ENCODE measurements at regions not wholly inside any gene's neighbourhood (a gene's known extent, or its start where the extent isn't known, plus 50 kb on each side); places are given as distances from the start of the nearest gene placed in this dataset.
"Not testable (repeated sequence)": the region's sequence is repeated elsewhere in the genome, so short reads cannot be mapped to it uniquely, and the experiment has no call there.

GRCh38 chr21:9767592-9768375 is 753.6 kb upstream of the TPTE start:
- no peak for DNase-seq
- no peaks in the 10 kb centered on the region for H3K27me3 ChIP-seq
- 68 to 75% methylated on average over 44 of the region's 44 CpGs for WGBS, 2 donors

DNA sequence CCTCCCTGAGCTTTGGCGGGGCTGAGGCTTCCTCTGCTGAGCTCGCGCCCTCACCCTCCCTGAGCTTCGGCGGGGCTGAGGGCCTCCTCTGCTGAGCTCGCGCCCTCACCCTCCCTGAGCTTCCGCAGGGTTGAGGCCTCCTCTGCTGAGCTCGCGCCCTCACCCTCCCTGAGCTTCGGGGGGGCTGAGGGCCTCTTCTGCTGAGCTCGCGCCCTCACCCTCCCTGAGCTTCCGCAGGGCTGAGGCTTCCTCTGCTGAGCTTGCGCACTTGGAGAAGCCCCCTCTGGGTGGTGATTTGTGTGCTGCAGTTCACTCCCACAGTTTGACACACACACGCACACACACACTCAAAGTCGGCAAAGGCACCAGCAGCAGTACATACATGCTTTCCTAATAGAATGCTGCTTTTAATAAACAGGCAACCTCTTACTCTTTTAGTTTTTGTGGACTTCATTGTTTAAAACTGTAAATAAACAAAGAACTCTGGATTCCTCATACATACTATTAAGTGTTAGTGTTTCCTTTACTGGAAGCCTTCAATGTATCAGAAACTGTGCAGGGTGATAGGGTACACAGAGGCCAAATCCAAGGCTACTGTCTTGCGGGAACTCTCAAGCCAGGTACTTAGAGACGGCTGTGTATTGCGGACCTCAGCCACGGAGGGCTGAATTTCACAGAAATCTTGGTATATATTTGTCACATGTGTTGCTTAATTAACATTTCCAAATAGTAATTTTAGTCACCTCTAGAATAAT is 752.8 kb upstream of the TPTE start:
- H3K4me3 ChIP-seq (replicated peaks in 1 of 3); intact Hi-C loops (cut with DNase I); H3K4me1 ChIP-seq; H3K27me3 ChIP-seq; DNase-seq; H3K27ac ChIP-seq; H3K36me3 ChIP-seq; H3K9me3 ChIP-seq: not testable (repeated sequence)
- 81 to 85% methylated on average over 21 of the region's 21 CpGs for WGBS, 2 donors

More at GRCh38 chr21:9767592-9768375, 753.6 kb upstream of the TPTE start:
- no peak for TF ChIP-seq POLR2A (IDR thresholded peaks at IDR 0.05)
- TF ChIP-seq, protein P1, sequence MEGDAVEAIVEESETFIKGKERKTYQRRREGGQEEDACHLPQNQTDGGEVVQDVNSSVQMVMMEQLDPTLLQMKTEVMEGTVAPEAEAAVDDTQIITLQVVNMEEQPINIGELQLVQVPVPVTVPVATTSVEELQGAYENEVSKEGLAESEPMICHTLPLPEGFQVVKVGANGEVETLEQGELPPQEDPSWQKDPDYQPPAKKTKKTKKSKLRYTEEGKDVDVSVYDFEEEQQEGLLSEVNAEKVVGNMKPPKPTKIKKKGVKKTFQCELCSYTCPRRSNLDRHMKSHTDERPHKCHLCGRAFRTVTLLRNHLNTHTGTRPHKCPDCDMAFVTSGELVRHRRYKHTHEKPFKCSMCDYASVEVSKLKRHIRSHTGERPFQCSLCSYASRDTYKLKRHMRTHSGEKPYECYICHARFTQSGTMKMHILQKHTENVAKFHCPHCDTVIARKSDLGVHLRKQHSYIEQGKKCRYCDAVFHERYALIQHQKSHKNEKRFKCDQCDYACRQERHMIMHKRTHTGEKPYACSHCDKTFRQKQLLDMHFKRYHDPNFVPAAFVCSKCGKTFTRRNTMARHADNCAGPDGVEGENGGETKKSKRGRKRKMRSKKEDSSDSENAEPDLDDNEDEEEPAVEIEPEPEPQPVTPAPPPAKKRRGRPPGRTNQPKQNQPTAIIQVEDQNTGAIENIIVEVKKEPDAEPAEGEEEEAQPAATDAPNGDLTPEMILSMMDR (IDR thresholded peaks at IDR 0.05), result no peak
- H3K4me1 ChIP-seq, result no peaks in the 10 kb centered on the region
- no peaks in the 10 kb centered on the region for H3K36me3 ChIP-seq
- H3K27ac ChIP-seq, result no peak overlapping the region
- intact Hi-C loops (cut with DNase I), result no loop called here
- no peak overlapping the region for H3K4me3 ChIP-seq (replicated peaks in 1 of 3)
- H3K9me3 ChIP-seq, result no peaks in the 10 kb centered on the region

DNA sequence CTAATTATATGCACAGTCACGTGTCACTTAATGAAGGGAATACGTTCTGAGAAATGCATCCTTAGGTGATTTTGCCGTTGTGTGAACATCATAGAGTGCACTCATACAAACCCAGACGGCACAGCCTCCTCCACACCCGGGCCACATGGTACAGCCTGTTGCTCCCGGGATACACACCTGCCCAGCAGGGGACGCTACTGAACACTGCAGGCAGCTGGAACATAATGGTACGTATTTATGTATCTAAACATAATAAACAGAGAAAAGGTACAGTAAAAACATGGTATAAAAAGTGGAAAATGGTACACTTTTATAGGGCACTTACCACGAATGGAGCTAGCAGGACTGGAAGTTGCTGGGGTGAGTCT is 752.3 kb upstream of the TPTE start:
- H3K4me1 ChIP-seq; H3K27ac ChIP-seq; H3K4me3 ChIP-seq (replicated peaks in 1 of 3); H3K36me3 ChIP-seq; H3K9me3 ChIP-seq; DNase-seq; H3K27me3 ChIP-seq; intact Hi-C loops (cut with DNase I): not testable (repeated sequence)
- WGBS, 2 donors, result 75 to 76% methylated on average over 9 of the region's 9 CpGs

DNA sequence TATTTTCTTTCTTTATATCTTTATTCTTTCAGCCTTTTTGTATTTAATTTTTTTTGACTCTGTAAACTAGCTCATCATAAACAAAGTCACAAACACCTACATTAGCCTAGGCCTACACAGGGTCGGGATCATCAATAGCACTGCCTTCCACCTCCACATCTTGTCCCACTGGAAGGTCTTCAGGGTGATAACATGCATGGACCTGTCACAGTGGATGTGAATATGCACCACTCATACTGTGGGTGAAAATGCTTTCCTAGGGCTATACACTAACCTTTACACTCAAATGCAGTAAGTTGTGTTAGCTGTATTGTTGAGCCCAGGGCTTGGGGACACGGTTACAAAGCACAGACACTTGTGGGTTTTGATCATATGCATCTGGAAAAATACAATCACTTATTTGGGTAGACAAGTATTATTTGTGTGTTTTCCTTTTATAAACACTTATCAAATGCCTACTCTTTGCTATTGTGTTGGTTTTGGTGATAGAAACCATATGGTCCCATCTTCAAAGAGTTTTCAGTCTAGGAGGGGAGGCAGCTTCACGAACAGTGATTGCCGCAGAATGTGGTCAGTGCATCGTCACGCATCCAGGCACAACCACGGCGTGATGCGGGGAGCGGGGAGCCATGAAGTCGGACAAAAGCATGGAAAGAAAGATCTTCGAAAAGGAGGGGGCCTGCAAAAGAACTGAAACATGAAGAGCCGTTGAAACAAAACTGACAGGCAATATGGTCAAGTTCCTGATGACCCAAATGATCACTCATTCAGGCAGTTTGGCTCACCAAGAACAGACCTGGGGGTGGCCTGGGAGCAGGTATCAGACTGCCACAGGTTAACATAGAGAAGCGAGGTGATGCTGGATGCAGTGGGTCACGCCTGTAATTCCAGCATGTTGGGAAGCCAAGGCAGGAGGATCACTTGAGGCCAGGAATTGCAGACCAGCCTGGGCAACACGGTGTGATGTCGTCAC is 751.4 kb upstream of the TPTE start:
- H3K27ac ChIP-seq; H3K4me1 ChIP-seq; H3K27me3 ChIP-seq; DNase-seq; H3K36me3 ChIP-seq; H3K9me3 ChIP-seq; intact Hi-C loops (cut with DNase I); H3K4me3 ChIP-seq (replicated peaks in 1 of 3): not testable (repeated sequence)
- 70 to 75% methylated on average over 17 of the region's 17 CpGs for WGBS, 2 donors

DNA sequence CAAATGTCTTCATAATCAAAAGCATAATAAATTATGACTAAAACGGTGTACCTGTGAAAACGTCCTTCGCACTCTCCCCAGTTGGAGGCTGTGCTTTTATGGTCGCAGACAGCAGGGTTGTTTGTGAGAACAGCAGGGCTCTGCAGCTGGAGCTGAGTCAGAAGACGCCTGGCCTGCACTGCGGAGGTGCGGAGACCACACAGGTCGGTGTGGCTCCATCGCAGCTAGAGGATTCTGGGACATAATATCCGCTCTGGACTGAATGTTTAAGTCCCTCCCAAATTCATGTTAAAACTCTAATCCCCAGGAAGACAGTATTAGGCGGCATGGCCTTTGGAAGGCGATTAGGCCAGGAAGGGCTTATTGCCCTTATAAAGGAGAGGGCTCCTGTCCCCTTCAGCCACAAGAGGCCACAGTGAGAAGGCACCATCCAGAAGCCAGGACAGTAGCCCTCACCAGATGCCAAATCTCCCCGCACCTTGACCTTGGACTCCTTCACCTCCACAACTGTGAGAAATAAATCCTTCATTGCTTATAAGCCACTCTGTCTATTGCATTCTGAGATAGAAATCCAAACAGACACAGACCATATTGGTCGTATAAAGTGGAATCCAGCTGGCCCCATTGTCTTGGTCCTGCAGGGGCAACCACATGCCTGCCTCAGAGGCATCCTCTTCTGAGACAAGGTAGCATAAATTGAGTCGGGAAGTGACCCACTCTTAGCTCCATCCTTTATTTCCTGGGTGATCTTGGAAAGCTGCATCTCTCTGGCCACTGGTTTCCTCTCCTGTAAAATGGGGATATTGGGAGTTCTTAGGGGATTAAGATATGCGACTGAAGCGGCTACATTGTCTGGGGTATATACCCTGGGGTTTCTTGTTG is 749.7 kb upstream of the TPTE start:
- H3K9me3 ChIP-seq; H3K27ac ChIP-seq; H3K4me3 ChIP-seq (replicated peaks in 1 of 3); DNase-seq; H3K36me3 ChIP-seq; H3K27me3 ChIP-seq; intact Hi-C loops (cut with DNase I); H3K4me1 ChIP-seq: not testable (repeated sequence)
- WGBS, 2 donors, result 59 to 63% methylated on average over 17 of the region's 17 CpGs

- Histone ChIP-seq H3K4me1 (no peaks in the 10 kb centered on the region), H3K27me3 (no peaks in the 10 kb centered on the region)
- WGBS, 2 donors, result 55 to 64% methylated on average over 6 of the region's 6 CpGs
These were observed 749.1 kb upstream of the TPTE start for GRCh38 chr21:9772348-9772672.

GRCh38 chr21:9772877-9773420 is 748.4 kb upstream of the TPTE start:
- H3K36me3 ChIP-seq; DNase-seq; H3K27ac ChIP-seq; H3K4me3 ChIP-seq (replicated peaks in 1 of 3); H3K27me3 ChIP-seq; intact Hi-C loops (cut with DNase I); H3K9me3 ChIP-seq; H3K4me1 ChIP-seq: not testable (repeated sequence)
- WGBS, 2 donors, result 61 to 73% methylated on average over 8 of the region's 8 CpGs

More at GRCh38 chr21:9772348-9772672, 749.1 kb upstream of the TPTE start:
- Histone ChIP-seq H3K36me3 (no peaks in the 10 kb centered on the region), H3K27ac (no peak overlapping the region), H3K4me3 (replicated peaks in 1 of 3) (no peak overlapping the region), H3K9me3 (no peaks in the 10 kb centered on the region)
- no peak for DNase-seq
- no peak for TF ChIP-seq POLR2A (IDR thresholded peaks at IDR 0.05)
- TF ChIP-seq, protein P1 (IDR thresholded peaks at IDR 0.05), result no peak
- intact Hi-C loops (cut with DNase I), result no loop called here

Measured in thyroid gland (tissue), 4 donors.